HFFc6 (cell line): ENCODE measurements at regions not wholly inside any gene's neighbourhood (a gene's known extent, or its start where the extent isn't known, plus 50 kb on each side); places are given as distances from the start of the nearest gene placed in this dataset.
"Not testable (repeated sequence)": the region's sequence is repeated elsewhere in the genome, so short reads cannot be mapped to it uniquely, and the experiment has no call there.

Experiments
- DNase-seq: peaks from one replicate; pipeline ENCODE4 v3.0.0-alpha.2; 2018
- H3K27ac Mint-ChIP-seq: 2 replicates; pipeline ENCODE4 v1.8.0; 2020; ENCODE audit warnings: mild to moderate bottlenecking, mixed read lengths
- H3K27me3 Mint-ChIP-seq: 2 replicates; pipeline ENCODE4 v1.8.0; 2021; ENCODE audit warnings: mild to moderate bottlenecking, moderate library complexity, mixed read lengths; ENCODE audit not compliant: insufficient read depth
- H3K36me3 Mint-ChIP-seq: 2 replicates; pipeline ENCODE4 v1.8.0; 2021; ENCODE audit warnings: low read depth, mixed read lengths
- H3K4me1 Mint-ChIP-seq: 2 replicates; pipeline ENCODE4 v1.8.0; 2020; ENCODE audit warnings: low read depth, mixed read lengths
- H3K4me3 Mint-ChIP-seq: 2 replicates; pipeline ENCODE4 v1.8.0; 2020; ENCODE audit warnings: mild to moderate bottlenecking, moderate library complexity, mixed read lengths
- H3K9me3 Mint-ChIP-seq: 2 replicates; pipeline ENCODE4 v1.8.0; 2020; ENCODE audit warnings: mild to moderate bottlenecking, mixed read lengths
- CTCF ChIP-seq: fragments of 200-600 bp; sonication (generic); IDR thresholded peaks from 2 replicates; pipeline ENCODE4 v1.5.0; 2021; ENCODE audit warnings: antibody characterized with exemption, mild to moderate bottlenecking

GRCh38 chr6:159400826-159401225, 231.6 kb downstream of the FNDC1 start:
- no peak overlapping the region for H3K4me3 Mint-ChIP-seq
- H3K4me1 Mint-ChIP-seq: no peaks in the 10 kb centered on the region
- no peaks in the 10 kb centered on the region for H3K36me3 Mint-ChIP-seq
- no peak for DNase-seq
- H3K27ac Mint-ChIP-seq: no peak overlapping the region
- peaks cover 42% of the 10 kb centered on the region for H3K9me3 Mint-ChIP-seq
- H3K27me3 Mint-ChIP-seq: peaks cover 1% of the 10 kb centered on the region
- no peak for TF ChIP-seq CTCF

GRCh38 chr6:159399751-159400221, 230.6 kb downstream of the FNDC1 start:
- TF ChIP-seq CTCF: no peak
- Mint-ChIP-seq H3K4me1 (no peaks in the 10 kb centered on the region), H3K9me3 (peaks cover 49% of the 10 kb centered on the region), H3K27me3 (peaks cover 1% of the 10 kb centered on the region), H3K27ac (no peak overlapping the region), H3K36me3 (no peaks in the 10 kb centered on the region), H3K4me3 (no peak overlapping the region)
- no peak for DNase-seq

GRCh38 chr6:159398633-159399032, 229.4 kb downstream of the FNDC1 start:
- DNase-seq: no peak
- Mint-ChIP-seq H3K36me3 (no peaks in the 10 kb centered on the region), H3K4me3 (no peak overlapping the region), H3K9me3 (peaks cover 50% of the 10 kb centered on the region), H3K4me1 (no peaks in the 10 kb centered on the region), H3K27ac (no peak overlapping the region), H3K27me3 (peaks cover 1% of the 10 kb centered on the region)
- no peak for TF ChIP-seq CTCF

GRCh38 chr6:159397753-159398152, 228.6 kb downstream of the FNDC1 start:
- DNase-seq: no peak
- TF ChIP-seq CTCF: no peak
- Mint-ChIP-seq H3K4me1 (no peaks in the 10 kb centered on the region), H3K9me3 (peaks cover 59% of the 10 kb centered on the region), H3K27me3 (peaks cover 1% of the 10 kb centered on the region; the same call in 1 of the 2 replicates), H3K36me3 (no peaks in the 10 kb centered on the region), H3K4me3 (no peak overlapping the region), H3K27ac (no peak overlapping the region)

GRCh38 chr6:159395609-159396008, 226.4 kb downstream of the FNDC1 start:
- no peaks in the 10 kb centered on the region for H3K36me3 Mint-ChIP-seq
- H3K4me3 Mint-ChIP-seq: no peak overlapping the region
- peaks cover 52% of the 10 kb centered on the region for H3K9me3 Mint-ChIP-seq
- DNase-seq: no peak
- no peak for TF ChIP-seq CTCF
- H3K4me1 Mint-ChIP-seq: no peaks in the 10 kb centered on the region
- no peak overlapping the region for H3K27ac Mint-ChIP-seq
- H3K27me3 Mint-ChIP-seq: no peaks in the 10 kb centered on the region; the same call in none of the 2 replicates

GRCh38 chr6:159392695-159393094, 223.5 kb downstream of the FNDC1 start:
- not testable (repeated sequence) for H3K36me3 Mint-ChIP-seq, H3K4me1 Mint-ChIP-seq, H3K27me3 Mint-ChIP-seq, H3K4me3 Mint-ChIP-seq, H3K27ac Mint-ChIP-seq, DNase-seq
- peaks cover 45% of the 10 kb centered on the region for H3K9me3 Mint-ChIP-seq
